HepG2 (cell line): ENCODE measurements at regions not wholly inside any gene's neighbourhood (a gene's known extent, or its start where the extent isn't known, plus 50 kb on each side); places are given as distances from the start of the nearest gene placed in this dataset.

Source experiments
- ATAC-seq: fragments of 200-7000 bp; cut with Tn5 transposase; 3 replicates; pipeline ENCODE4 v1.9.1; 2020; ENCODE audit warnings: mild to moderate bottlenecking, moderate library complexity
- BruUV-seq: library from RNA; stranded (reverse); fragments of 400-500 nt; replicated peaks from 2 replicates; lab custom pipeline; 2021; lab: Mats Ljungman, UMichigan
- CTCF ChIA-PET: fragments of 300-600 bp; formaldehyde crosslinking; extraction: SDS; loops from one replicate; lab custom pipeline; 2021; ENCODE audit warnings: low total read pairs, inconsistent platforms, low intra/inter-chr PET ratio; lab: Yijun Ruan, JAX
- POLR2A ChIA-PET: fragments of 350-600 bp; sonication (Branson Sonifier 250); formaldehyde crosslinking; loops from one replicate; lab custom pipeline; 2020; ENCODE audit warnings: antibody characterized with exemption, inconsistent platforms; lab: Yijun Ruan, JAX
- DNase-seq: peaks from one replicate; pipeline ENCODE4 v3.0.0-alpha.2; 2015; ENCODE audit warnings: low spot score
- FAIRE-seq: peaks from 3 replicates; lab custom pipeline; 2011; peaks lifted over from hg19 to GRCh38; lab: Jason Lieb, UNC
- H2AFZ ChIP-seq: one replicate; pipeline ENCODE4 v1.6.1; 2011; ENCODE audit warnings: low read length, inconsistent platforms
- H3K27ac ChIP-seq: fragments of 300-600 bp; 3 replicates; pipeline ENCODE4 v1.8.0; 2011; ENCODE audit warnings: mixed run types, mild to moderate bottlenecking, mixed read lengths, low read length, inconsistent platforms; ENCODE audit not compliant: insufficient read depth; ENCODE audit errors: extremely low read length
- H3K27me3 ChIP-seq, 2 experiments: fragments of 200-600 bp in 1 of 2; 2 replicates in 1 of 2; 3 replicates in 1 of 2; pipeline versions ENCODE4 v1.6.0 to v1.8.0; 2011; ENCODE audit warnings: low read length in 2 of 2, mild to moderate bottlenecking in 2 of 2, moderate library complexity in 2 of 2, inconsistent platforms in 1 of 2; ENCODE audit not compliant: insufficient read depth in 2 of 2, control insufficient read depth in 1 of 2
- H3K36me3 ChIP-seq, 2 experiments: fragments of 200-600 bp in 1 of 2; replicated peaks in 1 of 2; 2 replicates in 1 of 2; 3 replicates in 1 of 2; pipeline versions ENCODE4 v1.5.1 to v1.8.0; 2011; ENCODE audit warnings: low read length in 2 of 2, inconsistent platforms in 1 of 2; ENCODE audit not compliant: insufficient read depth in 2 of 2, control insufficient read depth in 1 of 2
- H3K4me1 ChIP-seq: 2 replicates; pipeline ENCODE4 v1.5.1; 2012; ENCODE audit warnings: low read length, inconsistent platforms; ENCODE audit not compliant: insufficient read depth
- H3K4me2 ChIP-seq: 2 replicates; pipeline ENCODE4 v1.6.0; 2011; ENCODE audit warnings: low read depth, low read length, inconsistent platforms
- H3K4me3 ChIP-seq, 3 experiments: fragments of 200-600 bp in 1 of 3; sonication (generic), shearing (Covaris generic) in 1 of 3; replicated peaks in 1 of 3; 2 replicates each; pipeline ENCODE4 v1.5.1; 2011 to 2016; ENCODE audit warnings: low read length in 3 of 3, inconsistent platforms in 2 of 3, low read depth in 2 of 3, mild to moderate bottlenecking in 2 of 3, control low read depth in 1 of 3, mixed read lengths in 1 of 3; ENCODE audit not compliant: insufficient read depth in 1 of 3
- H3K79me2 ChIP-seq: one replicate; pipeline ENCODE4 v1.6.1; 2011; ENCODE audit warnings: low read length, inconsistent platforms; ENCODE audit not compliant: insufficient read depth
- H3K9ac ChIP-seq: 2 replicates; pipeline ENCODE4 v1.6.0; 2011; ENCODE audit warnings: mild to moderate bottlenecking, low read depth, low read length, inconsistent platforms; ENCODE audit not compliant: insufficient read depth
- H3K9me3 ChIP-seq: 2 replicates; pipeline ENCODE4 v1.5.1; 2012; ENCODE audit warnings: mild to moderate bottlenecking, low read length
- H4K20me1 ChIP-seq: 2 replicates; pipeline ENCODE4 v1.6.0; 2011; ENCODE audit warnings: inconsistent platforms, mild to moderate bottlenecking, low read length, moderate library complexity; ENCODE audit not compliant: insufficient read depth
- ATF7 ChIP-seq, 2 experiments: fragments of 450-650 bp in 1 of 2; sonication (generic) in 1 of 2; formaldehyde crosslinking in 1 of 2; IDR thresholded peaks; 2 replicates each; pipeline versions ENCODE4 v1.4.0 to v1.6.1; 2016 to 2020; ENCODE audit warnings: antibody characterized with exemption in 1 of 2, mild to moderate bottlenecking in 1 of 2, missing genetic modification reagents in 1 of 2
- CEBPB ChIP-seq: IDR thresholded peaks from 2 replicates; pipeline ENCODE4 v1.6.1; 2011; ENCODE audit warnings: low read depth, low read length, improper control_type of control experiment, borderline replicate concordance
- MAFF ChIP-seq: IDR thresholded peaks from 2 replicates; pipeline ENCODE4 v1.6.1; 2011; ENCODE audit warnings: low read depth, low read length, improper control_type of control experiment
- MAFK ChIP-seq, 2 experiments: IDR thresholded peaks in 1 of 2; conservative IDR thresholded peaks in 1 of 2; 2 replicates each; pipeline ENCODE4 v1.6.1; 2011; ENCODE audit warnings: improper control_type of control experiment in 2 of 2, low read length in 2 of 2
- ZSCAN5A ChIP-seq: sonication (generic); formaldehyde crosslinking; IDR thresholded peaks from 2 replicates; pipeline ENCODE4 v1.8.0; 2022; ENCODE audit warnings: mild to moderate bottlenecking, missing genetic modification reagents, borderline replicate concordance
- WGBS: methylation state at CpG from one replicate; pipeline ENCODE4 v1.1.6; 2017; ENCODE audit warnings: low lambda C conversion rate; 5-methylcytosine and 5-hydroxymethylcytosine counted together
- in situ Hi-C: cut with HindIII; loops from 2 replicates; pipeline ENCODE4 v1.10.0; 2017; ENCODE audit warnings: low pct_unique_long_range_greater_than_20kb; ENCODE audit not compliant: extremely low pct_ligation_motif_present
- intact Hi-C: fragments of 100-400 bp; cut with micrococcal nuclease; formaldehyde crosslinking; loops from one replicate; pipeline ENCODE4 v1.10.0; 2022; ENCODE audit not compliant: unreplicated experiment
- TF ChIP-seq, protein P1 (sequence below): sonication (generic); formaldehyde crosslinking; IDR thresholded peaks from 2 replicates; pipeline ENCODE4 v1.8.0; 2022; ENCODE audit warnings: missing genetic modification reagents, mild to moderate bottlenecking, moderate library complexity, borderline replicate concordance

DNA sequence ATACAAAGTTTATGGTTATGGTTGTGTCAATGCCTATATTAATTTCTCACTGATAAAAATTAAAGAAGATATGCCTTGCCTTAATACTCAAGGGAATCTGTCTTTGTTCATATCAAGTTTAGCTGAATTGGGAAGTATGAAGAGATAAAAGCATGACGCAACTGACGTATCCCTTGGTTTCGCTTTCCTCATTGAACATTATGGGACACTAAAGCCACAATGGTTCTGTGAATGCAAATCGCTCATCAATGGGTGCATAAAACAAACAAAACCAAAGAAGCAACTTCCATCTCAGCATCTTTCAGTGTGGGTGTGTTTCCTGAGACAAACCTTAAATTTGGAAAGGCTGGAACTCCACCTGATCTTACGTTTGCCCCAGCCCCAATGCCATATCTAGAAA lies 108.2 kb downstream of the NPIPB5 start:
- H3K27me3 ChIP-seq = peaks cover 2 to 53% of the 10 kb centered on the region in 2 experiments; a peak in 3 of 5 replicates
- H3K36me3 ChIP-seq = no peaks in the 10 kb centered on the region
- no peaks in the 10 kb centered on the region for H3K79me2 ChIP-seq
- TF ChIP-seq CEBPB = peak; percentile 77; the same call in 1 of the 2 replicates
- peak; percentile 23; the same call in 1 of the 2 replicates for TF ChIP-seq ATF7 (IDR thresholded peaks at IDR 0.05)
- no peak for TF ChIP-seq ATF7 (CRISPR knock-in tag; IDR thresholded peaks at IDR 0.05)
- no peak for TF ChIP-seq ZSCAN5A (CRISPR knock-in tag)
- H4K20me1 ChIP-seq = no peaks in the 10 kb centered on the region
- no TSS peak for BruUV-seq
- H3K27ac ChIP-seq = no peak overlapping the region
- intact Hi-C loops (no loop called here), in situ Hi-C loops (no loop called here)
- WGBS = 54% methylated on average over 5 of the region's 5 CpGs
- H3K9me3 ChIP-seq = no peaks in the 10 kb centered on the region
- H3K4me1 ChIP-seq = no peaks in the 10 kb centered on the region
- H3K4me2 ChIP-seq = no peak overlapping the region
- no peak overlapping the region for H3K4me3 ChIP-seq
- ChIA-PET POLR2A (no interaction called here), CTCF (no interaction called here)
- no peak overlapping the region for H3K9ac ChIP-seq
- DNase-seq = no peak
- no peak overlapping the region for H2AFZ ChIP-seq
- ATAC-seq = no peak
- FAIRE-seq = no peak

DNA sequence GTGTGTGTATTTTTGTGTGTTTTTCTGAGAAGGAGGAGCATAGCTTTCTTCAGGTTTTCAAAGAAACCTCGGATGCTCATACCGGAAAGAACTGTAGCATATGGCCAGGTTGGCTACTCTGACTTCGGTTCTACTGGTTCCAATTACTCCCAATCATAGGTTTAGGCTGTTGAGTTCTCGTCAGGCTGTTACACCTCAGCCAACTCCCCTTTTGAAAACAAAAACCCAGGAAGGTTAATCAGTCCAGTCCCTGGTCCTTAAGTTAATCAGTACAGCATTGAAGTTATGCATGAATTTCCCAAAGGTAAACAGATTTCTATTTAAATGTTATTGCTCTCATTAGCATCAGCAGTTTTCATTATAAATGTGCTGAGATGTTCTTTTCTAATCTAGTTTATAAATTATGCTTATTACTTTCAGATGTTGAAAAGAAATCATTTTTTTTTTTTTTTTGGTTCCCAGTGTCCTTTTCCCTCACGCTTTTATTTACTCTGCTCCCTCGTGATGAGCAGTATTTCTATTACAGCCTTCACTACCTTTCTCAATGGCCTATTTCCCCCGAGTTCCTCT lies 111.0 kb downstream of the NPIPB5 start:
- intact Hi-C loops (no loop called here), in situ Hi-C loops (no loop called here)
- no peaks in the 10 kb centered on the region for H3K9me3 ChIP-seq
- no peak overlapping the region for H3K9ac ChIP-seq
- ChIA-PET POLR2A (no interaction called here), CTCF (no interaction called here)
- H3K4me3 ChIP-seq = no peak overlapping the region
- no peaks in the 10 kb centered on the region for H3K4me1 ChIP-seq
- TF ChIP-seq MAFK (conservative IDR thresholded peaks at IDR 0.05 in 1 of 2, IDR thresholded peaks at IDR 0.05 in 1 of 2; ENCODE audit: low read length in 2 of 2) (peak; percentile 58 to 90), MAFF (peak; percentile 74; the same call in 1 of the 2 replicates)
- TF ChIP-seq, protein P1, sequence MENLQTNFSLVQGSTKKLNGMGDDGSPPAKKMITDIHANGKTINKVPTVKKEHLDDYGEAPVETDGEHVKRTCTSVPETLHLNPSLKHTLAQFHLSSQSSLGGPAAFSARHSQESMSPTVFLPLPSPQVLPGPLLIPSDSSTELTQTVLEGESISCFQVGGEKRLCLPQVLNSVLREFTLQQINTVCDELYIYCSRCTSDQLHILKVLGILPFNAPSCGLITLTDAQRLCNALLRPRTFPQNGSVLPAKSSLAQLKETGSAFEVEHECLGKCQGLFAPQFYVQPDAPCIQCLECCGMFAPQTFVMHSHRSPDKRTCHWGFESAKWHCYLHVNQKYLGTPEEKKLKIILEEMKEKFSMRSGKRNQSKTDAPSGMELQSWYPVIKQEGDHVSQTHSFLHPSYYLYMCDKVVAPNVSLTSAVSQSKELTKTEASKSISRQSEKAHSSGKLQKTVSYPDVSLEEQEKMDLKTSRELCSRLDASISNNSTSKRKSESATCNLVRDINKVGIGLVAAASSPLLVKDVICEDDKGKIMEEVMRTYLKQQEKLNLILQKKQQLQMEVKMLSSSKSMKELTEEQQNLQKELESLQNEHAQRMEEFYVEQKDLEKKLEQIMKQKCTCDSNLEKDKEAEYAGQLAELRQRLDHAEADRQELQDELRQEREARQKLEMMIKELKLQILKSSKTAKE (CRISPR knock-in tag) = no peak
- no peak overlapping the region for H3K27ac ChIP-seq
- H3K79me2 ChIP-seq = no peaks in the 10 kb centered on the region
- ATAC-seq (no peak), DNase-seq (no peak), FAIRE-seq (no peak)
- 8% methylated on average over 7 of the region's 7 CpGs for WGBS
- no peak overlapping the region for H2AFZ ChIP-seq
- H3K4me2 ChIP-seq = no peak overlapping the region
- peaks cover 2 to 57% of the 10 kb centered on the region in 2 experiments; a peak in 3 of 5 replicates for H3K27me3 ChIP-seq
- H4K20me1 ChIP-seq = no peaks in the 10 kb centered on the region
- no TSS peak for BruUV-seq
- no peaks in the 10 kb centered on the region for H3K36me3 ChIP-seq
